Subcutaneous abdominal adipose tissue (tissue), 5 donors: ENCODE measurements at regions not wholly inside any gene's neighbourhood (a gene's known extent, or its start where the extent isn't known, plus 50 kb on each side); places are given as distances from the start of the nearest gene placed in this dataset.
"Not testable (repeated sequence)": the region's sequence is repeated elsewhere in the genome, so short reads cannot be mapped to it uniquely, and the experiment has no call there.

Experiments
- H3K27ac ChIP-seq: one replicate; pipeline ENCODE4 v1.7.0; 2013; ENCODE audit warnings: low read depth, mild to moderate bottlenecking, inconsistent platforms, low read length, moderate library complexity
- H3K27me3 ChIP-seq, 5 donors: one replicate each; pipeline ENCODE4 v1.7.0; 2013; ENCODE audit warnings: low read length in 5 of 5, inconsistent platforms in 1 of 5; ENCODE audit not compliant: control insufficient read depth in 5 of 5, insufficient read depth in 4 of 5
- H3K36me3 ChIP-seq, 5 donors: one replicate each; pipeline ENCODE4 v1.7.0; 2013; ENCODE audit warnings: low read length in 5 of 5; ENCODE audit not compliant: control insufficient read depth in 5 of 5, insufficient read depth in 5 of 5
- H3K4me1 ChIP-seq, 5 donors: one replicate each; pipeline ENCODE4 v1.7.0; 2013; ENCODE audit warnings: low read length in 5 of 5, mild to moderate bottlenecking in 3 of 5, moderate library complexity in 1 of 5; ENCODE audit not compliant: control insufficient read depth in 5 of 5, insufficient read depth in 5 of 5
- H3K4me3 ChIP-seq, 5 donors: one replicate each; pipeline ENCODE4 v1.7.0; 2013; ENCODE audit warnings: low read length in 5 of 5, low read depth in 1 of 5
- H3K9ac ChIP-seq, 5 donors: one replicate each; pipeline ENCODE4 v1.7.0; 2013; ENCODE audit warnings: low read length in 5 of 5, mild to moderate bottlenecking in 4 of 5, moderate library complexity in 3 of 5
- H3K9me3 ChIP-seq, 5 donors: one replicate each; pipeline ENCODE4 v1.7.0; 2013; ENCODE audit warnings: low read length in 5 of 5; ENCODE audit not compliant: control insufficient read depth in 5 of 5
- donor health status: healthy.
- donor health status: healthy.
- donor health status: healthy.
- donor health status: healthy.
- donor health status: healthy.

DNA sequence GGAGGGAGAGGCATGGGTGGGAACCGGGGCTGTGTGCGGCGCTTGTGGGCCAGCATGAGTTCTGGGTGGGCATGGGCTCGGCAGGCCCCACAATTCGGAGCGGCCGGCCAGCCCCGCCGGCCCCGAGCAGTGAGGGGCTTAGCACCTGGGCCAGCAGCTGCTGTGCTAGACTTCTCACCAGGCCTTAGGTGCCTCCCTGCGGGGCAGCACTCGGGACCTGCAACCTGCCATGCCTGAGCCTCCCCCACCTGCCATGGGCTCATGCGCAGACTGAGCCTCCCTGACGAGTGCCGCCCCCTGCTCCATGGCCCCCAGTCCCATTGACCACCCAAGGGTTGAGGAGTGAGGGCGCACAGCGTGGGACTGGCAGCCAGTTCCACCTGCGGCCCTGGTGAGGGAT is 573.9 kb downstream of the TMA16 start:
- Histone ChIP-seq H3K27ac (no peak overlapping the region), H3K9ac (no peak overlapping the region), H3K27me3 (no peaks in the 10 kb centered on the region), H3K9me3 (peaks cover 2 to 17% (median 7%) of the 10 kb centered on the region in 5 donors), H3K4me3 (no peak overlapping the region), H3K36me3 (no peaks in the 10 kb centered on the region), H3K4me1 (no peaks in the 10 kb centered on the region)

DNA sequence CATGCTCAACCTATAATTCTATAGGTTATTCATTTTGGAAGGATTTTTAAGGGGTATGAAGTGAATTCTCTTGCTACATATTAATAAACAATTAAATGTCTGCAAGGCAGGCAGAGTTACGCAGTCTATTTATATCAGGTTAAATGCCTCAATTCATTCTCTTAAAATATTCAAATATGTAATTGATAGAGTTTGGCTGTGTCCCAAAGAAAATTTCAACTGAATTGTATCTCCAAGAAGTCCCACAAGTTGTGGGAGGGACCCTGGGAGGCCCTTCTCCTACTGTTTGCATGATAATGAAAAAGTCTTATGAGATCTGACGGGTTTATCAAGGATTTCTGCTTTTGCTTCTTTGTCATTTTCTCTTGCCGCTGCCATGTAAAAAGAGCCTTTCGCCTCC is 576.1 kb downstream of the TMA16 start:
- no peaks in the 10 kb centered on the region for H3K4me1 ChIP-seq

DNA sequence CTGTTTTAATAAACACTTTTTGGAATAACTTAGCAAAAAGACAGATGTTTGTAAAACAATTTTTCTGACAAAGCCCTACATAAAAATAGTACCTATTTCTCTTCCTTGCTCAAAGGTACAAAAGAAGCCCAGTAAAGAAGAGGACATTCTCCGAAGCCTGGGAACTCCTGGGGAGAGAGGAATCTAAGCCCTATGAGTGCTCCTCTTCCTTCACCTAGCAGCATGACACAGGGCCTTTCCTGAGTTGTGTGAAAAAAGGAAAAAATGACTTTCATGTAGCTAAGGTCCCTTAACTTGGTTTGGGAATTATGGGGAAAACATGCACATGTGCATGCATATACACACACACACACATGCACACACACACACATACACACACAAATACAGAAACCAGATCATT is 586.9 kb downstream of the TMA16 start:
- Histone ChIP-seq H3K27ac (no peak overlapping the region), H3K9me3 (no peaks in the 10 kb centered on the region), H3K27me3 (no peaks in the 10 kb centered on the region), H3K9ac (no peak overlapping the region), H3K4me1 (no peaks in the 10 kb centered on the region), H3K4me3 (no peak overlapping the region), H3K36me3 (no peaks in the 10 kb centered on the region)

More for the DNA sequence above, 576.1 kb downstream of the TMA16 start:
- Histone ChIP-seq H3K9ac (no peak overlapping the region), H3K4me3 (no peak overlapping the region), H3K27me3 (no peaks in the 10 kb centered on the region), H3K27ac (no peak overlapping the region), H3K36me3 (no peaks in the 10 kb centered on the region), H3K9me3 (peaks cover 2 to 17% (median 10%) of the 10 kb centered on the region in 5 donors)

DNA sequence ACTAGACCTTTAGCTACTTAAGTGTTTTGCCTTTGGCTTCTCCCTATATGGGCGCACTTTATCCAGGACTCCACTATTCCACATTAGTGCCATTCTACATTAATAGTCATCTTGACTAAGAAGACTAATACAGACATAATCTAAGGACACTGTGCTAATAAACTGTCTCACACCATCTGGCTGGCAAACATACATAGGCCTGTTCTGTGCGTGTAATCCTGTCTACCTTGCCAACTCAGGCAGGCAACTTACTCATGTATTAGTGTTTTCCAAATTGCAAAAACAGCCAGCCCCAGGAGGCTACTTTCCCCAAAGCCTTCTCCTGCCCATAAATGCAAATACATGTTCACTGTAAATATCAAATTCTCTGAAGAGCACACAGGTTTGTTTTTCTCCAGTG is 587.3 kb downstream of the TMA16 start:
- no peak overlapping the region for H3K9ac ChIP-seq
- H3K36me3 ChIP-seq, result no peaks in the 10 kb centered on the region
- H3K27me3 ChIP-seq, result no peaks in the 10 kb centered on the region
- H3K9me3 ChIP-seq, result no peaks in the 10 kb centered on the region
- no peaks in the 10 kb centered on the region for H3K4me1 ChIP-seq
- H3K4me3 ChIP-seq, result no peak overlapping the region
- no peak overlapping the region for H3K27ac ChIP-seq

DNA sequence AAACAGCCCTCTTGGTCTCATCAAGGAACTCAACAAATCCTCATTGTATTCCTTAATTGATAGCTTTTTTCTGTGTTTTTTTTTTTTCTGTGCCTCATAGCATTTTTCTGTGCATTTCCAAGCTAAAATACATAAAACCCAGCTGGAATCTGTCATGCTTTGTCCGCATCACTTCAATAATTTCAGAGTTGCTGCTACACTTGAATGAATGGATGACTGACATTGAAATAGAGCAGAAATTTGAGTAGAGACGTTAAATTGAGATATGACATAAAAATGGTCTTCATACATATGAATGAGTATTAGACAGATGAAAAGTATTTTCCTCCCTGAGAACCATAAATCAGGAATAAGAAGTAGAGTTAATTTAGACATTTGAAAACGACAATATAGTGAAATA is 593.2 kb downstream of the TMA16 start:
- Histone ChIP-seq H3K9me3 (no peaks in the 10 kb centered on the region), H3K36me3 (no peaks in the 10 kb centered on the region), H3K4me3 (no peak overlapping the region), H3K27ac (no peak overlapping the region), H3K4me1 (no peaks in the 10 kb centered on the region), H3K27me3 (no peaks in the 10 kb centered on the region), H3K9ac (no peak overlapping the region)

DNA sequence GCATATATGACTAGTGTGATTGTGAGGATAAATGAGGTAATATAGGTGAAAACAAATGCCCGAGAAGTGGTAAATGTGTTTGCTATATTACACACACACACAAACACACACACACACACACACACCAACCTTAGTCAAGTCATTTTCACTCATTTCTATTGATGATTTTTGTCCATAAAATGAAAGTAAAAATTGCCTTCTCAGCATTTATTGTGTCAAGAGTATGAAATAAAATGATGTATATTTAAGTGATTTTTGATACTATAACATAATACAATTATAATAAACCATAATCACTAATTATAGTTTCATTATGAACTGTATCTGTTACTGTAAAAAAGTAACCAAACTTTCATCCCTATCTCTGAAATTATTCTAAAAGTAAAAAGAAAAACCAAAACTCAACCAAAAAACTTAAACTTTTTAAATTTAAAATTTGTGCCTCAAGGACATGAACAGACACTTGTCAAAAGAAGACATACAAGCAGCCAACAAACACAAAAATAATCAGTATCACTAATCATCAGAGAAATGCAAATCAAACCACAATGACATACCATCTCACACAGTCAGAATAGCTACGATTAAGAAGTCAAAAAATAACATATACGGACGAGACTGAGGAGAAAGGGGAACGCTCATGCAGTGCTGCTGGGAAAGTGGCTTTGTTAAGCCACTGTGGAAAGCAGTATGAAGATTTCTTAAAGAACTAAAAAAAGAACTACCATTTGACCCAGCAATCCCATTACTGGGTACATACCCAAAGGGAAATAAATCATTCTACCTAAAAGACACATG is 601.0 kb downstream of the TMA16 start:
- Histone ChIP-seq H3K4me1 (no peaks in the 10 kb centered on the region), H3K9me3 (no peaks in the 10 kb centered on the region), H3K36me3 (no peaks in the 10 kb centered on the region), H3K27ac (no peak overlapping the region), H3K27me3 (no peaks in the 10 kb centered on the region), H3K4me3 (no peak overlapping the region), H3K9ac (no peak overlapping the region)

DNA sequence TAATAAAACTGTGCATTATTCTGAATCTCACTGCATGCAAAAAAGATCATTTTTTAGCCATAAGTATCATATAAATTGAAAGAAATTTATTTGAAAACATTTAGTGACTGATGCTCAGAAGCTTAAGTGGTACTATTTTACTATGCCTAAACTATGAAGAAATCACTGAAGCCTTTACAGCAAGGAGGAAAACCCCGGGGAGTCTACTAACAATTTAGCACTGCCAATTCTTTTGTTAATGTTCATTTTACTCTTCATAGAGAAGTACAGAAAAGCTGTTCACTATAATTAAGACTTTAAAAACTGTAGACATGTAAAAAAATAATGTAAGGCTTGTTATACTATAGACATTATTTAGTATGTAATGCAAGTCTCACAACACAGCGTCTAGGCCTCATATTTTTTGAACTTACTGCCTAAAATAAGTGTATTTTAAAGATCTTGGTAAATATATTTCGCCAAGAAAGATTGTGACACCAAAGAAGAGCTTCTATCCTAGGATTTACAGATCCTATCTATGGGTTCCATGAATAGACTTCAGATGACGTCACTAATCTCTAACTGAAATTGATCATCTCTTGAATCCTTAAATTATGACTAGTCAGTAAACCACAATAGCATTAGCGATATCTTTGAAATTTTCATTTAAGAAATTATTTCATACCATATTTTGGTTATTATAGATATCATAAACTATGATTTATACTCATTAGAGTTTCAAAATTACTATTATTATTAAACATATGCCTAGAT is 602.5 kb downstream of the TMA16 start:
- H3K4me3 ChIP-seq, result no peak overlapping the region
- H3K9me3 ChIP-seq, result no peaks in the 10 kb centered on the region
- H3K4me1 ChIP-seq, result no peaks in the 10 kb centered on the region
- no peaks in the 10 kb centered on the region for H3K36me3 ChIP-seq
- H3K27ac ChIP-seq, result no peak overlapping the region
- H3K9ac ChIP-seq, result no peak overlapping the region
- H3K27me3 ChIP-seq, result no peaks in the 10 kb centered on the region

DNA sequence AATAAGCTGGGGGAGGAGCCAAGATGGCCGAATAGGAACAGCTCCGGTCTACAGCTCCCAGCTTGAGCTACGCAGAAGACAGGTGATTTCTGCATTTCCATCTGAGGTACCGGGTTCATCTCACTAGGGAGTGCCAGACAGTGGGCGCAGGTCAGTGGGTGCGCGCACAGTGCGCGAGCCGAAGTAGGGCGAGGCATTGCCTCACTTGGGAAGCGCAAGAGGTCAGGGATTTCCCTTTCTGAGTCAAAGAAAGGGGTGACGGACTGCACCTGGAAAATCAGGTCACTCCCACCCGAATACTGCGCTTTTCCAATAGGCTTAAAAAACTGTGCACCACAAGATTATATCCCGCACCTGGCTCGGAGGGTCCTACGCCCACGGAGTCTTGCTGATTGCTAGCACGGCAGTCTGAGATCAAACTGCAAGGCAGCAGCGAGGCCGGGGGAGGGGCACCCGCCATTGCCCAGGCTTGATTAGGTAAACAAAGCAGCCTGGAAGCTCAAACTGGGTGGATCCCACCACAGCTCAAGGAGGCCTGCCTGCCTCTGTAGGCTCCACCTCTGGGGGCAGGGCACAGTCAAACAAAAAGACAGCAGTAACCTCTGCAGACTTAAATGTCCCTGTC is 606.4 kb downstream of the TMA16 start:
- not testable (repeated sequence) for H3K9me3 ChIP-seq, H3K4me3 ChIP-seq, H3K36me3 ChIP-seq

DNA sequence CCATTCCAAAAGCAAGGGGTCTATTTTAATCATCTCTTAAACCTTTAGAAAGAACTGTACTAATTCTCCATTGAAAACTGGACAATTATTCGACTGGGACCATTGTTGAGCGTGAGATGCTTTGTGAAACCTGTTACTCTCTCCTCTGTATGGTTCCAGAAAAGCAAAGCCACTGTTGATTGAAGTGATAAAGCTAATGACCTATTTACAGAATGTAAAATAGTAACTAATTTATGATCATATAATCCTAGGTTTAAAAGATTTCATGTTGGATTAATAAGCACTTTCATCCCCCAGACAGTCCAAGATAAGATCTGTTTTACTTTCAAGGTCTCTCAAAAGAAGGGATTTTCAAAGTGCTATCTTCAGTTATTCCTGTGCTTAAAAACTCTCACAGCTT is 614.5 kb downstream of the TMA16 start:
- H3K27ac ChIP-seq, result no peak overlapping the region
- H3K4me3 ChIP-seq, result no peak overlapping the region
- H3K27me3 ChIP-seq, result no peaks in the 10 kb centered on the region
- H3K4me1 ChIP-seq, result no peaks in the 10 kb centered on the region
- no peaks in the 10 kb centered on the region for H3K36me3 ChIP-seq
- no peaks in the 10 kb centered on the region for H3K9me3 ChIP-seq
- no peak overlapping the region for H3K9ac ChIP-seq

More for the DNA sequence above, 606.4 kb downstream of the TMA16 start:
- not testable (repeated sequence) for H3K4me1 ChIP-seq, H3K27ac ChIP-seq, H3K9ac ChIP-seq, H3K27me3 ChIP-seq

DNA sequence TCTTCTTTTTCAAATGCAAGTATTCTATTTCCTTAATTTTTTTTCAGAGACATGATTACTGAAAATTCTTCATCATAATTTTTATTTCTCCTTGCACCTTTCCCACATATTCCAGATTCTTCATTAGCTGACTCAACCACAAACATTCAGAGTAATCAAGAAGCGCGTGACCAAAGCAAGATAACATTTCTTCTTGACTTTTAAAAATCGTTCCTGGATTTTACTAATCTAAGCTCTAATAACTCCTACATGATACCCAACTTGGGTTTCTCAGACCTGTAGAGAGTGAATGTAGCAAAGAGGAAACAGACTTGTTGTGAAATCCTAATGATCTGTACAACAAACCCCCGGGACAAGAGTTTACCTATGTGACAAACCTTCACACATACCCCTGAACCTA is 615.0 kb downstream of the TMA16 start:
- H3K4me1 ChIP-seq, result no peaks in the 10 kb centered on the region
- H3K9ac ChIP-seq, result no peak overlapping the region
- H3K4me3 ChIP-seq, result no peak overlapping the region
- H3K27ac ChIP-seq, result no peak overlapping the region
- H3K9me3 ChIP-seq, result no peaks in the 10 kb centered on the region
- H3K36me3 ChIP-seq, result no peaks in the 10 kb centered on the region
- H3K27me3 ChIP-seq, result no peaks in the 10 kb centered on the region
